GM12878 (cell line): ENCODE measurements at regions not wholly inside any gene's neighbourhood (a gene's known extent, or its start where the extent isn't known, plus 50 kb on each side); places are given as distances from the start of the nearest gene placed in this dataset.

ENCODE experiments used
- ATAC-seq: fragments of 200-7000 bp; cut with Tn5 transposase; 3 replicates; pipeline ENCODE4 v1.9.1; 2020; ENCODE audit warnings: mild to moderate bottlenecking, moderate library complexity
- BruUV-seq: library from RNA; stranded (reverse); fragments of 400-500 nt; replicated peaks from 2 replicates; lab custom pipeline; 2021; lab: Mats Ljungman, UMichigan
- CTCF ChIA-PET: fragments of 300-600 bp; sonication (Branson Sonifier 250); formaldehyde crosslinking; extraction: SDS; loops from one replicate; lab custom pipeline; 2021; ENCODE audit warnings: inconsistent platforms; lab: Yijun Ruan, JAX
- POLR2A ChIA-PET: fragments of 350-600 bp; formaldehyde crosslinking; extraction: SDS; loops from one replicate; lab custom pipeline; 2021; ENCODE audit warnings: inconsistent platforms; lab: Charles Lee
- RAD21 ChIA-PET: fragments of 300-600 bp; sonication (Branson Sonifier 250); formaldehyde crosslinking; loops from one replicate; lab custom pipeline; 2023; ENCODE audit warnings: antibody characterized with exemption; ENCODE audit not compliant: unreplicated experiment; lab: Charles Lee
- SMC1A ChIA-PET: fragments of 300-600 bp; sonication (Branson Sonifier 250); formaldehyde crosslinking; loops from one replicate; lab custom pipeline; 2023; ENCODE audit not compliant: unreplicated experiment, uncharacterized antibody; lab: Charles Lee
- DNase-seq: peaks from one replicate; pipeline ENCODE4 v3.0.0-alpha.2; 2011; ENCODE audit warnings: low read depth, low spot score
- FAIRE-seq: peaks from 3 replicates; lab custom pipeline; 2011; peaks lifted over from hg19 to GRCh38; lab: Jason Lieb, UNC
- H2AFZ ChIP-seq: 2 replicates; pipeline ENCODE4 v1.6.0; 2011; ENCODE audit warnings: low read depth, low read length, control low read depth; ENCODE audit not compliant: control insufficient read depth
- H3K27ac ChIP-seq: 2 replicates; pipeline ENCODE4 v1.5.1; 2011; ENCODE audit warnings: control low read depth; ENCODE audit not compliant: control insufficient read depth, insufficient read depth
- H3K27me3 ChIP-seq, 2 experiments: replicated peaks in 1 of 2; 2 replicates each; pipeline versions ENCODE4 v1.6.0 to v1.6.1; 2011; ENCODE audit warnings: low read length in 1 of 2; ENCODE audit not compliant: control insufficient read depth in 2 of 2, insufficient read depth in 2 of 2
- H3K36me3 ChIP-seq, 2 experiments: 2 replicates each; pipeline ENCODE4 v1.5.1; 2011; ENCODE audit warnings: low read length in 1 of 2; ENCODE audit not compliant: control insufficient read depth in 2 of 2, insufficient read depth in 2 of 2
- H3K4me1 ChIP-seq: 2 replicates; pipeline ENCODE4 v1.6.1; 2011; ENCODE audit warnings: mild to moderate bottlenecking, low read length, moderate library complexity, mixed read lengths; ENCODE audit not compliant: control insufficient read depth, insufficient read depth
- H3K4me2 ChIP-seq: 2 replicates; pipeline ENCODE4 v1.6.0; 2011; ENCODE audit warnings: control low read depth; ENCODE audit not compliant: control insufficient read depth, insufficient read depth
- H3K4me3 ChIP-seq: fragments of 200-600 bp; sonication (generic); 2 replicates; pipeline ENCODE4 v1.5.1; 2016
- H3K79me2 ChIP-seq: 2 replicates; pipeline ENCODE4 v1.6.0; 2011; ENCODE audit warnings: low read length; ENCODE audit not compliant: control insufficient read depth, insufficient read depth
- H3K9ac ChIP-seq: 2 replicates; pipeline ENCODE4 v1.8.0; 2011; ENCODE audit warnings: low read length, control low read depth, mixed read lengths; ENCODE audit not compliant: control insufficient read depth, insufficient read depth
- H3K9me3 ChIP-seq: replicated peaks from 3 replicates; pipeline ENCODE4 v1.5.1; 2011; ENCODE audit warnings: mild to moderate bottlenecking, low read length; ENCODE audit not compliant: control insufficient read depth, insufficient read depth
- H4K20me1 ChIP-seq: 2 replicates; pipeline ENCODE4 v1.6.0; 2011; ENCODE audit not compliant: control insufficient read depth, insufficient read depth
- ASH2L ChIP-seq: fragments of 300-600, 200-600 bp; sonication (generic); IDR thresholded peaks from 2 replicates; pipeline ENCODE4 v1.6.1; 2017; ENCODE audit warnings: low read depth, mild to moderate bottlenecking, borderline replicate concordance
- ATF7 ChIP-seq: fragments of 450-650 bp; IDR thresholded peaks from 2 replicates; pipeline ENCODE4 v1.6.1; 2016; ENCODE audit warnings: low read depth, mild to moderate bottlenecking
- BRCA1 ChIP-seq: IDR thresholded peaks from 2 replicates; pipeline ENCODE4 v1.6.1; 2011; ENCODE audit warnings: low read depth, low read length, improper control_type of control experiment
- CTCF ChIP-seq, 3 experiments: IDR thresholded peaks in 2 of 3; conservative IDR thresholded peaks in 1 of 3; 2 replicates each; pipeline ENCODE4 v1.5.1; 2011; ENCODE audit warnings: low read depth in 3 of 3, low read length in 3 of 3, mild to moderate bottlenecking in 3 of 3, control low read depth in 2 of 3, moderate library complexity in 2 of 3, inconsistent platforms in 1 of 3, mixed read lengths in 1 of 3; ENCODE audit not compliant: control insufficient read depth in 2 of 3, insufficient read depth in 1 of 3; ENCODE audit errors: extremely low read depth in 1 of 3
- NBN ChIP-seq: fragments of 450-650 bp; IDR thresholded peaks from 2 replicates; pipeline ENCODE4 v1.6.1; 2016
- NKRF ChIP-seq: fragments of 450-650 bp; conservative IDR thresholded peaks from 2 replicates; pipeline ENCODE4 v1.6.1; 2017; ENCODE audit warnings: mild to moderate bottlenecking, moderate library complexity
- PBX3 ChIP-seq: IDR thresholded peaks from 2 replicates; pipeline ENCODE4 v1.6.1; 2011; ENCODE audit warnings: mild to moderate bottlenecking, low read depth, low read length, moderate library complexity; ENCODE audit not compliant: insufficient replicate concordance
- PML ChIP-seq: IDR thresholded peaks from 2 replicates; pipeline ENCODE4 v1.6.1; 2012; ENCODE audit warnings: low read length, inconsistent platforms
- RBBP5 ChIP-seq: fragments of 200-600 bp; sonication (generic); conservative IDR thresholded peaks from 2 replicates; pipeline ENCODE4 v1.6.1; 2016
- ZBTB33 ChIP-seq: fragments of 450-650 bp; IDR thresholded peaks from 2 replicates; pipeline ENCODE4 v1.6.1; 2017; ENCODE audit warnings: mild to moderate bottlenecking
- ZNF217 ChIP-seq: fragments of 450-650 bp; IDR thresholded peaks from 2 replicates; pipeline ENCODE4 v1.6.1; 2017; ENCODE audit warnings: antibody characterized with exemption, mild to moderate bottlenecking
- ZNF622 ChIP-seq: fragments of 450-650 bp; IDR thresholded peaks from 2 replicates; pipeline ENCODE4 v1.6.1; 2017; ENCODE audit warnings: mild to moderate bottlenecking, inconsistent platforms
- ZSCAN29 ChIP-seq: fragments of 450-650 bp; IDR thresholded peaks from 2 replicates; pipeline ENCODE4 v1.6.1; 2017; ENCODE audit warnings: mild to moderate bottlenecking, moderate library complexity
- ZZZ3 ChIP-seq: IDR thresholded peaks from 2 replicates; pipeline ENCODE4 v1.6.1; 2011; ENCODE audit warnings: low read depth; ENCODE audit not compliant: control insufficient read depth, insufficient read length
- WGBS: methylation state at CpG from one replicate; pipeline ENCODE4 v1.1.6; 2016; ENCODE audit warnings: low lambda C conversion rate; ENCODE audit not compliant: insufficient replicate concordance, insufficient coverage; ENCODE audit errors: missing lambda C conversion rate; 5-methylcytosine and 5-hydroxymethylcytosine counted together
- in situ Hi-C: fragments of 300-500 bp; cut with MboI; formaldehyde crosslinking; loops from 9 replicates; pipeline ENCODE4 v1.14.3; 2018; ENCODE audit warnings: mixed read lengths
- intact Hi-C: fragments of 100-400 bp; cut with micrococcal nuclease; formaldehyde crosslinking; loops from one replicate; pipeline ENCODE4 v1.14.2; 2022; ENCODE audit not compliant: unreplicated experiment

- in situ Hi-C loops, result no loop called here
- POLR2A ChIA-PET, result no interaction called here
- no peak for TF ChIP-seq BRCA1
- TF ChIP-seq ATF7, result no peak
- TF ChIP-seq RBBP5, result no peak
- TF ChIP-seq PML, result no peak
- TF ChIP-seq NBN, result no peak
- TF ChIP-seq ASH2L, result no peak
- TF ChIP-seq PBX3, result no peak
- no peak for TF ChIP-seq CTCF (IDR thresholded peaks at IDR 0.05 in 2 of 3, conservative IDR thresholded peaks at IDR 0.05 in 1 of 3; ENCODE audit: control insufficient read depth in 2 of 3, extremely low read depth in 1 of 3, insufficient read depth in 1 of 3, low read depth in 3 of 3, low read length in 3 of 3)
- TF ChIP-seq ZNF622, result no peak
- TF ChIP-seq ZNF217, result no peak
- TF ChIP-seq ZZZ3, result no peak
- no peak for TF ChIP-seq ZBTB33
- no peak for TF ChIP-seq ZSCAN29
- TF ChIP-seq NKRF, result no peak
These were observed 150.0 kb upstream of the SYT10 start for GRCh38 chr12:33589576-33590114.

More at GRCh38 chr12:33589576-33590114, 150.0 kb upstream of the SYT10 start:
- Histone ChIP-seq H3K79me2 (no peaks in the 10 kb centered on the region), H4K20me1 (no peaks in the 10 kb centered on the region), H3K4me2 (no peak overlapping the region), H3K27ac (no peak overlapping the region), H3K27me3 (no peaks in the 10 kb centered on the region), H3K36me3 (no peaks in the 10 kb centered on the region), H3K9me3 (no peaks in the 10 kb centered on the region; the same call in 2 of the 3 replicates), H2AFZ (no peak overlapping the region), H3K4me1 (no peaks in the 10 kb centered on the region), H3K9ac (no peak overlapping the region), H3K4me3 (no peak overlapping the region)
- FAIRE-seq, result no peak
- DNase-seq, result no peak
- no TSS peak for BruUV-seq
- CTCF ChIA-PET, result no interaction called here
- no peak for ATAC-seq
- SMC1A ChIA-PET, result interaction anchor here (1.4 kb wide), 1 partner anchor 17 kb away, joined by 3 read pairs; no protein-coding TSS in a partner anchor
- WGBS, result 33% methylated on average over 3 of the region's 3 CpGs
- RAD21 ChIA-PET, result no interaction called here
- intact Hi-C loops, result no loop called here
